H1 (cell line): ENCODE measurements at regions not wholly inside any gene's neighbourhood (a gene's known extent, or its start where the extent isn't known, plus 50 kb on each side); places are given as distances from the start of the nearest gene placed in this dataset. TPM values are rescaled to one million over a fixed set of nuclear protein-coding genes. Genes with fewer than 3 reads are reported as not detected.

Source experiments
- small RNA-seq: library from polyadenylated mRNA; stranded (forward); fragments of <200 nt; extraction: miRNeasy Mini kit (QIAGEN cat#:217004); gene quantifications from one replicate; pipeline ENCODE3, GENCODE V24; 2013; ENCODE audit not compliant: insufficient read depth

Small RNA genes in the stretch of these regions (small RNA-seq; reads per million reads assigned to genes)
- gene KSR1P1, result not detected
